IPS DF 6.9 (cell line): ENCODE measurements at regions not wholly inside any gene's neighbourhood (a gene's known extent, or its start where the extent isn't known, plus 50 kb on each side); places are given as distances from the start of the nearest gene placed in this dataset.

Experiments
- DNase-seq: peaks from one replicate; pipeline ENCODE4 v3.0.0-alpha.2; 2013; ENCODE audit warnings: low read depth, low spot score
- H3K27ac ChIP-seq: one replicate; pipeline ENCODE4 v1.5.1; 2013; ENCODE audit warnings: low read length, control low read depth
- H3K27me3 ChIP-seq: 2 replicates; pipeline ENCODE4 v1.6.1; 2013; ENCODE audit warnings: mild to moderate bottlenecking, low read length; ENCODE audit not compliant: control insufficient read depth, insufficient read depth
- H3K36me3 ChIP-seq: 2 replicates; pipeline ENCODE4 v1.6.1; 2013; ENCODE audit warnings: low read length; ENCODE audit not compliant: control insufficient read depth, insufficient read depth
- H3K4me1 ChIP-seq: 2 replicates; pipeline ENCODE4 v1.6.1; 2013; ENCODE audit warnings: low read length; ENCODE audit not compliant: control insufficient read depth, insufficient read depth
- H3K4me3 ChIP-seq: 2 replicates; pipeline ENCODE4 v1.5.1; 2013; ENCODE audit warnings: mild to moderate bottlenecking, low read length
- H3K9me3 ChIP-seq: 2 replicates; pipeline ENCODE4 v1.6.1; 2013; ENCODE audit warnings: low read length, inconsistent platforms; ENCODE audit not compliant: control insufficient read depth, insufficient read depth
- WGBS: extraction: QIAGEN DNeasy Blood & Tissue Kit; methylation state at CpG from one replicate; pipeline ENCODE4 v1.1.7; 2013; ENCODE audit warnings: mixed read lengths, missing lambda C conversion rate; ENCODE audit not compliant: insufficient read length, insufficient coverage; 5-methylcytosine and 5-hydroxymethylcytosine counted together

GRCh38 chr5:120252839-120253238 is 211.3 kb upstream of the PRR16 start:
- WGBS, result no CpG with 5 or more reads among the region's 3 CpGs
- H3K27ac ChIP-seq, result no peak overlapping the region
- H3K4me1 ChIP-seq, result no peaks in the 10 kb centered on the region
- no peak for DNase-seq
- no peaks in the 10 kb centered on the region for H3K36me3 ChIP-seq
- no peak overlapping the region for H3K4me3 ChIP-seq
- no peaks in the 10 kb centered on the region for H3K9me3 ChIP-seq
- no peaks in the 10 kb centered on the region for H3K27me3 ChIP-seq

- Histone ChIP-seq H3K4me1 (no peaks in the 10 kb centered on the region), H3K4me3 (no peak overlapping the region), H3K9me3 (no peaks in the 10 kb centered on the region), H3K36me3 (no peaks in the 10 kb centered on the region), H3K27me3 (no peaks in the 10 kb centered on the region), H3K27ac (no peak overlapping the region)
- DNase-seq, result no peak
- WGBS, result no CpG with 5 or more reads among the region's 1 CpG
These were observed 209.7 kb upstream of the PRR16 start for GRCh38 chr5:120254385-120254784.

DNA sequence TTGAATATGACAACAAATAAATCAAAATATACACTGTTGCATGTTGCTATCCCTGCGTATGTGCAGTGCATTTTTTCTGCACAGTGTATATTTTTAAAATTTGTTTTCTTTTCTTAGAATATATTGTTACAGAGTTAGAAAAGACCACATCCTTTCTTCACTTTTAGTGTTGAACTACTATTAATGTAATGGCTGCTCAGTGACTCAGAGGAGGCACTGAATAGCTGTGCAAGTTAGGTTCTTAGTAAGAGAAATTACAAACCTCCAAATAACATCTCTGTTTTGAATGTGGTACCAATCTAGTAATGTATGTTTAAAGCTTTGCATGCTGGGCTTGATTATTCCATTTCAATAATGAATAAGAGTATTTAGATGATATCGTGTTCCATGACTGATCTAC is 208.9 kb upstream of the PRR16 start:
- Histone ChIP-seq H3K27ac (no peak overlapping the region), H3K27me3 (no peaks in the 10 kb centered on the region), H3K4me3 (no peak overlapping the region), H3K4me1 (no peaks in the 10 kb centered on the region), H3K36me3 (no peaks in the 10 kb centered on the region), H3K9me3 (no peaks in the 10 kb centered on the region)
- WGBS, result no CpG with 5 or more reads among the region's 2 CpGs
- no peak for DNase-seq

GRCh38 chr5:120256376-120256775 is 207.7 kb upstream of the PRR16 start:
- no peaks in the 10 kb centered on the region for H3K4me1 ChIP-seq
- no peaks in the 10 kb centered on the region for H3K36me3 ChIP-seq
- WGBS, result no CpG with 5 or more reads among the region's 1 CpG

GRCh38 chr5:120257358-120257971 is 206.6 kb upstream of the PRR16 start:
- H3K4me3 ChIP-seq, result no peak overlapping the region
- no peak for DNase-seq
- no peaks in the 10 kb centered on the region for H3K36me3 ChIP-seq
- no peaks in the 10 kb centered on the region for H3K9me3 ChIP-seq
- no peaks in the 10 kb centered on the region for H3K27me3 ChIP-seq
- H3K27ac ChIP-seq, result no peak overlapping the region
- no CpG with 5 or more reads among the region's 3 CpGs for WGBS
- H3K4me1 ChIP-seq, result no peaks in the 10 kb centered on the region

More at GRCh38 chr5:120256376-120256775, 207.7 kb upstream of the PRR16 start:
- Histone ChIP-seq H3K4me3 (no peak overlapping the region), H3K27me3 (no peaks in the 10 kb centered on the region), H3K9me3 (no peaks in the 10 kb centered on the region), H3K27ac (no peak overlapping the region)
- no peak for DNase-seq

DNA sequence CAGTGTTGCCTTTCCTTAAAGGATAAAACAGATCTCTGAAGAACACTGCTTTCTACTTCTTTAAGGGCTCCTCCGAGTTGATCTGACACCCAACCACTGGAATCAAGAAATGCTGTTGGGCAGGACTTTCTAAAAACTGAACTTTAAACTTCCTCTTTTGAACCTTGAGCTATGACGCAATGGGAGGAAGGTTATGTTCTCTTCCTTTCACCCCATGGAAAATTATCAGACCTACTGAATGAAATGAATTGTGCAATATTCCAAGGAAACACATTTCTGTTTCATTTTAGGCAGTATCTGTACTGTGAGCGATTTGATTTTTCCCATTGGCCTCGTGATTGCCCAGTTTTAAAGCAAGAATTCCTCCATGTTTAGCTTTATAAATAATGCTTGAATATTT is 206.0 kb upstream of the PRR16 start:
- Histone ChIP-seq H3K27ac (no peak overlapping the region), H3K27me3 (no peaks in the 10 kb centered on the region), H3K4me1 (no peaks in the 10 kb centered on the region), H3K4me3 (no peak overlapping the region), H3K36me3 (no peaks in the 10 kb centered on the region), H3K9me3 (no peaks in the 10 kb centered on the region)
- DNase-seq, result no peak
- WGBS, result no CpG with 5 or more reads among the region's 4 CpGs

GRCh38 chr5:120260651-120261050 is 203.4 kb upstream of the PRR16 start:
- Histone ChIP-seq H3K27ac (no peak overlapping the region), H3K36me3 (no peaks in the 10 kb centered on the region), H3K9me3 (no peaks in the 10 kb centered on the region), H3K4me1 (no peaks in the 10 kb centered on the region), H3K4me3 (no peak overlapping the region), H3K27me3 (no peaks in the 10 kb centered on the region)
- WGBS, result no CpG with 5 or more reads among the region's 1 CpG
- no peak for DNase-seq

- Histone ChIP-seq H3K4me1 (no peaks in the 10 kb centered on the region), H3K27ac (no peak overlapping the region), H3K9me3 (no peaks in the 10 kb centered on the region), H3K27me3 (no peaks in the 10 kb centered on the region), H3K4me3 (no peak overlapping the region), H3K36me3 (no peaks in the 10 kb centered on the region)
- WGBS, result no CpG with 5 or more reads among the region's 2 CpGs
- no peak for DNase-seq
These were observed 193.6 kb upstream of the PRR16 start for GRCh38 chr5:120270498-120270897.

DNA sequence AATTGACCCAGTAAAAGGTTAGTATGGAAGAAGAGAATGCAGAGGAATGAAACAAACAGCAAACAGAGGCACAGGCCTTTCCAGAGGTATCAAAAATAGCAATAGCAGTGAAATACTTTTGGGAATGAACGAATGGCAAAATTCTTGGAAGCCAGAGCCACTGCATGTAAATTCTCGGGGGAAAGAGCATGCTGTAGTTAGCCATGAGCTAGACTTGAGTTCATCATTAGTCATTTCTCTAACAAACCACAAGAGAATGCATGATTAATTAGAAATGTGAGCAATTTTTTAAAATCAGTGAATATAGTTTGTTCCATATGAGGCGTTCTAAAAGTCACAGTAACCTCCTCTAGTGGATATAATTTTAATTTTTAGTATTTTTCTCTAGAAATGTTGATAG is 170.3 kb upstream of the PRR16 start:
- no peak overlapping the region for H3K4me3 ChIP-seq
- H3K27ac ChIP-seq, result no peak overlapping the region
- no peak for DNase-seq
- H3K4me1 ChIP-seq, result no peaks in the 10 kb centered on the region
- no peaks in the 10 kb centered on the region for H3K36me3 ChIP-seq
- H3K9me3 ChIP-seq, result no peaks in the 10 kb centered on the region
- H3K27me3 ChIP-seq, result no peaks in the 10 kb centered on the region
- WGBS, result no CpG with 5 or more reads among the region's 3 CpGs

GRCh38 chr5:120297616-120298015 is 166.5 kb upstream of the PRR16 start:
- no peaks in the 10 kb centered on the region for H3K4me1 ChIP-seq
- no peaks in the 10 kb centered on the region for H3K9me3 ChIP-seq
- H3K27ac ChIP-seq, result no peak overlapping the region
- no peak for DNase-seq
- no CpG with 5 or more reads among the region's 1 CpG for WGBS
- H3K27me3 ChIP-seq, result no peaks in the 10 kb centered on the region
- H3K36me3 ChIP-seq, result no peaks in the 10 kb centered on the region
- H3K4me3 ChIP-seq, result no peak overlapping the region

- no peak for DNase-seq
- no CpG with 5 or more reads among the region's 1 CpG for WGBS
- H3K9me3 ChIP-seq, result no peaks in the 10 kb centered on the region
- H3K27me3 ChIP-seq, result no peaks in the 10 kb centered on the region
- H3K4me3 ChIP-seq, result no peak overlapping the region
- no peaks in the 10 kb centered on the region for H3K4me1 ChIP-seq
- no peaks in the 10 kb centered on the region for H3K36me3 ChIP-seq
- H3K27ac ChIP-seq, result no peak overlapping the region
These were observed 165.1 kb upstream of the PRR16 start for GRCh38 chr5:120298981-120299380.
